Endothelial cell of umbilical vein (primary cell): ENCODE measurements at regions not wholly inside any gene's neighbourhood (a gene's known extent, or its start where the extent isn't known, plus 50 kb on each side); places are given as distances from the start of the nearest gene placed in this dataset.
A peak's percentile ranks its signal among the peaks of the same experiment; 100 is the strongest.

ENCODE experiments used
- BruUV-seq: library from RNA; stranded (reverse); fragments of 400-500 nt; replicated peaks from 2 replicates; lab custom pipeline; 2021; lab: Mats Ljungman, UMichigan
- CTCF ChIA-PET: fragments of 300-600, 350-600 bp; sonication (Branson Sonifier 250); formaldehyde crosslinking; loops from one replicate; lab custom pipeline; 2021; ENCODE audit warnings: antibody characterized with exemption, inconsistent platforms; lab: Charles Lee
- POLR2A ChIA-PET: fragments of 300-600, 350-600 bp; sonication (Branson Sonifier 250); formaldehyde crosslinking; loops from one replicate; lab custom pipeline; 2021; ENCODE audit warnings: antibody characterized with exemption, inconsistent platforms; lab: Charles Lee
- DNase-seq: peaks from one replicate; pipeline ENCODE4 v3.0.0-alpha.2; 2011; ENCODE audit warnings: low read depth, low spot score
- FAIRE-seq: peaks from 2 replicates; lab custom pipeline; 2011; peaks lifted over from hg19 to GRCh38; lab: Jason Lieb, UNC
- H2AFZ ChIP-seq: 2 replicates; pipeline ENCODE4 v1.6.0; 2012; ENCODE audit warnings: low read depth, low read length, control low read depth, inconsistent platforms
- H3K27ac ChIP-seq: 2 replicates; pipeline ENCODE4 v1.5.1; 2011; ENCODE audit warnings: low read depth, mild to moderate bottlenecking, control low read depth, low read length, moderate library complexity; ENCODE audit not compliant: insufficient read depth
- H3K27me3 ChIP-seq, 2 experiments: 2 replicates each; pipeline versions ENCODE4 v1.6.0 to v1.6.1; 2011; ENCODE audit warnings: low read length in 2 of 2, mixed read lengths in 1 of 2; ENCODE audit not compliant: control insufficient read depth in 2 of 2, insufficient read depth in 2 of 2
- H3K36me3 ChIP-seq, 2 experiments: 2 replicates in 1 of 2; 3 replicates in 1 of 2; pipeline ENCODE4 v1.5.1; 2011; ENCODE audit warnings: low read length in 2 of 2, mild to moderate bottlenecking in 1 of 2, moderate library complexity in 1 of 2; ENCODE audit not compliant: control insufficient read depth in 2 of 2, insufficient read depth in 2 of 2; ENCODE audit errors: extremely low read depth in 1 of 2
- H3K4me1 ChIP-seq: 3 replicates; pipeline ENCODE4 v1.5.1; 2011; ENCODE audit warnings: mild to moderate bottlenecking, low read length; ENCODE audit not compliant: control insufficient read depth, insufficient read depth; ENCODE audit errors: extremely low read depth
- H3K4me2 ChIP-seq: 2 replicates; pipeline ENCODE4 v1.6.1; 2011; ENCODE audit warnings: low read length, control low read depth, mixed read lengths; ENCODE audit not compliant: insufficient read depth
- H3K4me3 ChIP-seq, 3 experiments: fragments of 200-600 bp in 1 of 3; sonication (generic), shearing (Covaris generic) in 1 of 3; replicated peaks in 1 of 3; 2 replicates each; pipeline ENCODE4 v1.5.1; 2011 to 2016; ENCODE audit warnings: control low read depth in 3 of 3, low read length in 3 of 3, mild to moderate bottlenecking in 2 of 3, inconsistent platforms in 1 of 3, low read depth in 1 of 3, moderate library complexity in 1 of 3; ENCODE audit not compliant: insufficient read depth in 1 of 3
- H3K79me2 ChIP-seq: 2 replicates; pipeline ENCODE4 v1.6.0; 2012; ENCODE audit warnings: low read length, inconsistent platforms; ENCODE audit not compliant: control insufficient read depth, insufficient read depth
- H3K9ac ChIP-seq: replicated peaks from 2 replicates; pipeline ENCODE3; 2011; ENCODE audit warnings: low read length, control low read depth; ENCODE audit not compliant: insufficient read depth; ENCODE audit errors: extremely low read depth
- H3K9me1 ChIP-seq: replicated peaks from 3 replicates; pipeline ENCODE4 v1.6.0; 2011; ENCODE audit warnings: mild to moderate bottlenecking, low read length; ENCODE audit not compliant: control insufficient read depth, insufficient read depth; ENCODE audit errors: extremely low read depth
- H3K9me3 ChIP-seq: replicated peaks from 2 replicates; pipeline ENCODE4 v1.5.1; 2012; ENCODE audit warnings: low read length, inconsistent platforms; ENCODE audit not compliant: control insufficient read depth, insufficient read depth
- H4K20me1 ChIP-seq: replicated peaks from 2 replicates; pipeline ENCODE3; 2011; ENCODE audit warnings: mild to moderate bottlenecking, low read length; ENCODE audit not compliant: control insufficient read depth, insufficient read depth; ENCODE audit errors: extremely low read depth
- CTCF ChIP-seq, 2 donors: IDR thresholded peaks; 1 replicate in 1 of 2; 2 replicates in 1 of 2; pipeline ENCODE4 v1.5.1; 2011; ENCODE audit warnings: low read length in 2 of 2, mild to moderate bottlenecking in 2 of 2, moderate library complexity in 2 of 2, control low read depth in 1 of 2, inconsistent platforms in 1 of 2, low read depth in 1 of 2; ENCODE audit not compliant: insufficient read depth in 1 of 2; ENCODE audit errors: extremely low read depth in 1 of 2
- EZH2 ChIP-seq: IDR thresholded peaks from 2 replicates; pipeline ENCODE4 v1.6.1; 2012; ENCODE audit warnings: borderline replicate concordance, low read depth, mild to moderate bottlenecking, moderate library complexity, low read length, inconsistent platforms; ENCODE audit not compliant: severe bottlenecking
- FOS ChIP-seq: IDR thresholded peaks from 2 replicates; pipeline ENCODE4 v1.6.1; 2011; ENCODE audit warnings: mild to moderate bottlenecking, low read length, moderate library complexity, borderline replicate concordance; ENCODE audit not compliant: insufficient read depth
- GATA2 ChIP-seq: IDR thresholded peaks from 2 replicates; pipeline ENCODE4 v1.7.0; 2011; ENCODE audit warnings: low read depth, mild to moderate bottlenecking, moderate library complexity, mixed read lengths, low read length; ENCODE audit not compliant: insufficient read length, insufficient read depth
- JUN ChIP-seq: IDR thresholded peaks from 2 replicates; pipeline ENCODE4 v1.6.1; 2011; ENCODE audit warnings: borderline replicate concordance, low read depth; ENCODE audit not compliant: insufficient read length, insufficient read depth
- MAX ChIP-seq: IDR thresholded peaks from 2 replicates; pipeline ENCODE4 v1.6.1; 2011; ENCODE audit not compliant: insufficient read depth, insufficient read length
- MYC ChIP-seq: IDR thresholded peaks from one replicate; pipeline ENCODE4 v1.6.1; 2011; ENCODE audit warnings: mild to moderate bottlenecking, low read depth, low read length
- POLR2A ChIP-seq: IDR thresholded peaks from 2 replicates; pipeline ENCODE4 v1.6.1; 2012; ENCODE audit warnings: low read depth, mild to moderate bottlenecking, control low read depth, low read length
- POLR2AphosphoS5 ChIP-seq: IDR thresholded peaks from 2 replicates; pipeline ENCODE4 v1.6.1; 2012; ENCODE audit warnings: low read depth, mild to moderate bottlenecking, control low read depth, low read length, moderate library complexity; ENCODE audit not compliant: insufficient read depth
- dilution Hi-C: fragments of 300-500 bp; cut with MboI; formaldehyde crosslinking; loops from one replicate; pipeline ENCODE4 v1.15.0; 2019; ENCODE audit warnings: low sequenced_read_pairs; ENCODE audit not compliant: extremely low pct_ligation_motif_present
- intact Hi-C: fragments of 100-400 bp; cut with micrococcal nuclease; formaldehyde crosslinking; loops from one replicate; pipeline ENCODE4 v1.10.0; 2022

- intact Hi-C loops, result no loop called here
Measured at GRCh38 chr10:30755441-30755953, 125.9 kb upstream of the LYZL2 start.

GRCh38 chr10:30752481-30752881, 122.9 kb upstream of the LYZL2 start:
- H2AFZ ChIP-seq, result peak overlapping the region; percentile 49
- no peak overlapping the region for H3K27ac ChIP-seq
- intact Hi-C loops (no loop called here), dilution Hi-C loops (no loop called here)
- no peaks in the 10 kb centered on the region for H4K20me1 ChIP-seq
- FAIRE-seq (no peak), DNase-seq (no peak)
- no peak overlapping the region for H3K4me2 ChIP-seq
- H3K36me3 ChIP-seq, result no peaks in the 10 kb centered on the region
- H3K9ac ChIP-seq, result no peak overlapping the region
- no peak for TF ChIP-seq MYC
- no peak for TF ChIP-seq POLR2AphosphoS5
- TF ChIP-seq CTCF (IDR thresholded peaks at IDR 0.05; ENCODE audit: extremely low read depth in 1 of 2, insufficient read depth in 1 of 2, low read depth in 1 of 2, low read length in 2 of 2), result no peak
- TF ChIP-seq JUN, result no peak
- TF ChIP-seq MAX, result no peak
- no peak for TF ChIP-seq POLR2A
- TF ChIP-seq EZH2, result no peak
- no peak for TF ChIP-seq GATA2
- no peak for TF ChIP-seq FOS
- peaks cover 5% of the 10 kb centered on the region for H3K4me1 ChIP-seq
- no peaks in the 10 kb centered on the region for H3K9me1 ChIP-seq
- POLR2A ChIA-PET, result no interaction called here
- no peaks in the 10 kb centered on the region for H3K27me3 ChIP-seq
- H3K79me2 ChIP-seq, result no peaks in the 10 kb centered on the region
- no peaks in the 10 kb centered on the region for H3K9me3 ChIP-seq
- CTCF ChIA-PET, result interaction anchor here (0.6 to 3.1 kb wide), 48 partner anchors 8 to 1458 kb away, joined by 3 to 22 read pairs (median 4); partner anchors contain the start of genes ZEB1 and ZNF438
- no TSS peak for BruUV-seq
- H3K4me3 ChIP-seq, result no peak overlapping the region

More at GRCh38 chr10:30755441-30755953, 125.9 kb upstream of the LYZL2 start:
- TF ChIP-seq POLR2AphosphoS5 (no peak), POLR2A (no peak), MAX (no peak), GATA2 (no peak), JUN (no peak), EZH2 (no peak), MYC (no peak), FOS (no peak)
- ChIA-PET CTCF (interaction anchor here (0.9 kb wide), 1 partner anchor 68 kb away, joined by 3 read pairs; no protein-coding TSS in a partner anchor), POLR2A (no interaction called here)
- Histone ChIP-seq H3K4me3 (no peak overlapping the region), H3K9me3 (no peaks in the 10 kb centered on the region), H3K27me3 (no peaks in the 10 kb centered on the region), H3K4me2 (no peak overlapping the region), H3K4me1 (peaks cover 4% of the 10 kb centered on the region), H3K36me3 (no peaks in the 10 kb centered on the region), H3K9me1 (no peaks in the 10 kb centered on the region), H2AFZ (no peak overlapping the region), H4K20me1 (no peaks in the 10 kb centered on the region), H3K9ac (no peak overlapping the region), H3K27ac (no peak overlapping the region), H3K79me2 (no peaks in the 10 kb centered on the region)
- DNase-seq, result no peak
- no peak for FAIRE-seq
- BruUV-seq, result no TSS peak
- dilution Hi-C loops, result no loop called here
